HL-60 (cell line): ENCODE measurements at regions not wholly inside any gene's neighbourhood (a gene's known extent, or its start where the extent isn't known, plus 50 kb on each side); places are given as distances from the start of the nearest gene placed in this dataset.

Experiments
- GABPA ChIP-seq: IDR thresholded peaks from 2 replicates; pipeline ENCODE4 v1.6.1; 2012; ENCODE audit warnings: low read depth
- POLR2AphosphoS5 ChIP-seq: IDR thresholded peaks from 2 replicates; pipeline ENCODE4 v1.6.1; 2012; ENCODE audit warnings: low read depth
- SPI1 ChIP-seq: IDR thresholded peaks from 2 replicates; pipeline ENCODE4 v1.6.1; 2012; ENCODE audit warnings: low read depth, mild to moderate bottlenecking, borderline replicate concordance
- TF ChIP-seq, protein P1 (sequence below): IDR thresholded peaks from one replicate; pipeline ENCODE4 v1.5.1; 2011; ENCODE audit warnings: low read length, control low read depth, inconsistent platforms; ENCODE audit not compliant: insufficient read depth
- TF ChIP-seq, protein P2 (sequence below): IDR thresholded peaks from 2 replicates; pipeline ENCODE4 v1.6.1; 2012; ENCODE audit warnings: low read depth; ENCODE audit not compliant: insufficient replicate concordance

DNA sequence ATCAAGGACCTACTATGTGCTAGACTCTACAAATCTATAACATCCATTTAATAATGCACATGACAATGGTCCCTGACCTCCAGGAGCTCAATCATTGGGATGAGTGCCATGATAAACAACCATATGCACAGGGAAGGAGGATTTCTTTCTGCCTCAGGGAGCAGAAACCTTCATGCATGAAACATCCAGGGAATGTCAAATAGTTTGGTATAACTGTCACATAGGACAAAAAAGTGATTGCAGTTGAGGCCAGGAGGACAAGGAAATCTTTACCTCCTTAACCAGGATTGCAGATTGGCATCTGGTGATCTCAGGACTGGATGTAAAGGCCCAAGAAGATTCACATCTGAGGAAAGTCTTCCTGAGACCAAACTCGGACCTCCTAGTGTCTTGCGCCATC, 993.1 kb downstream of the KCNMA1 start:
- TF ChIP-seq, protein P1, sequence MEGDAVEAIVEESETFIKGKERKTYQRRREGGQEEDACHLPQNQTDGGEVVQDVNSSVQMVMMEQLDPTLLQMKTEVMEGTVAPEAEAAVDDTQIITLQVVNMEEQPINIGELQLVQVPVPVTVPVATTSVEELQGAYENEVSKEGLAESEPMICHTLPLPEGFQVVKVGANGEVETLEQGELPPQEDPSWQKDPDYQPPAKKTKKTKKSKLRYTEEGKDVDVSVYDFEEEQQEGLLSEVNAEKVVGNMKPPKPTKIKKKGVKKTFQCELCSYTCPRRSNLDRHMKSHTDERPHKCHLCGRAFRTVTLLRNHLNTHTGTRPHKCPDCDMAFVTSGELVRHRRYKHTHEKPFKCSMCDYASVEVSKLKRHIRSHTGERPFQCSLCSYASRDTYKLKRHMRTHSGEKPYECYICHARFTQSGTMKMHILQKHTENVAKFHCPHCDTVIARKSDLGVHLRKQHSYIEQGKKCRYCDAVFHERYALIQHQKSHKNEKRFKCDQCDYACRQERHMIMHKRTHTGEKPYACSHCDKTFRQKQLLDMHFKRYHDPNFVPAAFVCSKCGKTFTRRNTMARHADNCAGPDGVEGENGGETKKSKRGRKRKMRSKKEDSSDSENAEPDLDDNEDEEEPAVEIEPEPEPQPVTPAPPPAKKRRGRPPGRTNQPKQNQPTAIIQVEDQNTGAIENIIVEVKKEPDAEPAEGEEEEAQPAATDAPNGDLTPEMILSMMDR: no peak
- TF ChIP-seq, protein P2, sequence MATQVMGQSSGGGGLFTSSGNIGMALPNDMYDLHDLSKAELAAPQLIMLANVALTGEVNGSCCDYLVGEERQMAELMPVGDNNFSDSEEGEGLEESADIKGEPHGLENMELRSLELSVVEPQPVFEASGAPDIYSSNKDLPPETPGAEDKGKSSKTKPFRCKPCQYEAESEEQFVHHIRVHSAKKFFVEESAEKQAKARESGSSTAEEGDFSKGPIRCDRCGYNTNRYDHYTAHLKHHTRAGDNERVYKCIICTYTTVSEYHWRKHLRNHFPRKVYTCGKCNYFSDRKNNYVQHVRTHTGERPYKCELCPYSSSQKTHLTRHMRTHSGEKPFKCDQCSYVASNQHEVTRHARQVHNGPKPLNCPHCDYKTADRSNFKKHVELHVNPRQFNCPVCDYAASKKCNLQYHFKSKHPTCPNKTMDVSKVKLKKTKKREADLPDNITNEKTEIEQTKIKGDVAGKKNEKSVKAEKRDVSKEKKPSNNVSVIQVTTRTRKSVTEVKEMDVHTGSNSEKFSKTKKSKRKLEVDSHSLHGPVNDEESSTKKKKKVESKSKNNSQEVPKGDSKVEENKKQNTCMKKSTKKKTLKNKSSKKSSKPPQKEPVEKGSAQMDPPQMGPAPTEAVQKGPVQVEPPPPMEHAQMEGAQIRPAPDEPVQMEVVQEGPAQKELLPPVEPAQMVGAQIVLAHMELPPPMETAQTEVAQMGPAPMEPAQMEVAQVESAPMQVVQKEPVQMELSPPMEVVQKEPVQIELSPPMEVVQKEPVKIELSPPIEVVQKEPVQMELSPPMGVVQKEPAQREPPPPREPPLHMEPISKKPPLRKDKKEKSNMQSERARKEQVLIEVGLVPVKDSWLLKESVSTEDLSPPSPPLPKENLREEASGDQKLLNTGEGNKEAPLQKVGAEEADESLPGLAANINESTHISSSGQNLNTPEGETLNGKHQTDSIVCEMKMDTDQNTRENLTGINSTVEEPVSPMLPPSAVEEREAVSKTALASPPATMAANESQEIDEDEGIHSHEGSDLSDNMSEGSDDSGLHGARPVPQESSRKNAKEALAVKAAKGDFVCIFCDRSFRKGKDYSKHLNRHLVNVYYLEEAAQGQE: no peak
- TF ChIP-seq POLR2AphosphoS5: no peak
- no peak for TF ChIP-seq GABPA
- TF ChIP-seq SPI1: no peak
